ENCODE measurements at regions not wholly inside any gene's neighbourhood (a gene's known extent, or its start where the extent isn't known, plus 50 kb on each side); places are given as distances from the start of the nearest gene placed in this dataset.

- peak; percentile 44 for DNase-seq
Observed at GRCh38 chr6:127641905-127642304, 64.9 kb downstream of the C6orf58 start.
